OCI-LY7 (cell line): ENCODE measurements at regions not wholly inside any gene's neighbourhood (a gene's known extent, or its start where the extent isn't known, plus 50 kb on each side); places are given as distances from the start of the nearest gene placed in this dataset.

Source experiments
- BruUV-seq: library from RNA; stranded (reverse); fragments of 400-500 nt; replicated peaks from 2 replicates; lab custom pipeline; 2021; lab: Mats Ljungman, UMichigan
- CTCF ChIA-PET: fragments of 300-600 bp; sonication (Branson Sonifier 250); formaldehyde crosslinking; loops from one replicate; lab custom pipeline; 2022; ENCODE audit warnings: antibody characterized with exemption; ENCODE audit not compliant: unreplicated experiment; lab: Charles Lee
- POLR2A ChIA-PET: fragments of 300-600 bp; sonication (Branson Sonifier 250); formaldehyde crosslinking; loops from one replicate; lab custom pipeline; 2022; ENCODE audit warnings: antibody characterized with exemption; lab: Charles Lee
- DNase-seq: peaks from one replicate; pipeline ENCODE4 v3.0.0-alpha.2; 2015; ENCODE audit warnings: low spot score
- H2AFZ ChIP-seq: fragments of 200-600 bp; sonication (generic), shearing (Covaris generic); 2 replicates; pipeline ENCODE4 v1.6.1; 2014; ENCODE audit warnings: mild to moderate bottlenecking, antibody characterized with exemption, low read length, moderate library complexity
- H3K27ac ChIP-seq: fragments of 200-600 bp; sonication (generic); 2 replicates; pipeline ENCODE4 v1.5.1; 2014; ENCODE audit warnings: mixed run types, low read depth, mild to moderate bottlenecking, moderate library complexity, low read length, inconsistent platforms; ENCODE audit not compliant: poor library complexity, severe bottlenecking
- H3K36me3 ChIP-seq: fragments of 200-600 bp; sonication (generic); 2 replicates; pipeline ENCODE4 v1.6.1; 2014; ENCODE audit warnings: mild to moderate bottlenecking, antibody characterized with exemption, low read length, moderate library complexity, mixed read lengths; ENCODE audit not compliant: insufficient read depth
- H3K4me1 ChIP-seq: fragments of 200-600 bp; sonication (generic); 2 replicates; pipeline ENCODE4 v1.5.1; 2014; ENCODE audit warnings: mild to moderate bottlenecking, low read length; ENCODE audit not compliant: insufficient read depth, poor library complexity, severe bottlenecking
- H3K4me2 ChIP-seq: fragments of 200-600 bp; sonication (generic); 2 replicates; pipeline ENCODE4 v1.6.1; 2014; ENCODE audit warnings: mild to moderate bottlenecking, low read length
- H3K4me3 ChIP-seq: fragments of 200-600 bp; sonication (generic); 2 replicates; pipeline ENCODE4 v1.5.1; 2014; ENCODE audit warnings: mild to moderate bottlenecking, low read depth, low read length; ENCODE audit not compliant: poor library complexity, severe bottlenecking
- H3K79me2 ChIP-seq: fragments of 200-600 bp; sonication (generic); 2 replicates; pipeline ENCODE4 v1.6.1; 2016; ENCODE audit warnings: low read depth, mild to moderate bottlenecking, low read length, moderate library complexity, mixed read lengths; ENCODE audit not compliant: insufficient read depth
- H3K9me2 ChIP-seq: fragments of 200-600 bp; sonication (generic); 2 replicates; pipeline ENCODE4 v1.6.1; 2016; ENCODE audit warnings: mild to moderate bottlenecking, low read length, mixed read lengths; ENCODE audit not compliant: insufficient read depth
- H3K9me3 ChIP-seq: fragments of 200-600 bp; sonication (generic); 2 replicates; pipeline ENCODE4 v1.6.1; 2014; ENCODE audit warnings: mild to moderate bottlenecking, mixed run types, low read length, mixed read lengths
- H4K20me1 ChIP-seq: fragments of 200-600 bp; sonication (generic); 2 replicates; pipeline ENCODE4 v1.6.1; 2014; ENCODE audit warnings: mild to moderate bottlenecking, antibody characterized with exemption, low read length, moderate library complexity, mixed read lengths; ENCODE audit not compliant: insufficient read depth
- EZH2phosphoT487 ChIP-seq: fragments of 200-600 bp; sonication (generic); IDR thresholded peaks from 2 replicates; pipeline ENCODE4 v1.6.1; 2018; ENCODE audit warnings: low read depth, borderline replicate concordance, mild to moderate bottlenecking, mixed run types, antibody characterized with exemption, low read length, moderate library complexity, mixed read lengths
- intact Hi-C: fragments of 100-400 bp; cut with micrococcal nuclease; formaldehyde crosslinking; loops from one replicate; pipeline ENCODE4 v1.10.0; 2022; ENCODE audit not compliant: unreplicated experiment
- TF ChIP-seq, protein P1 (sequence below): fragments of 200-600 bp; sonication (generic); conservative IDR thresholded peaks from 2 replicates; pipeline ENCODE4 v1.5.1; 2014; ENCODE audit warnings: mild to moderate bottlenecking, antibody characterized with exemption, low read length, moderate library complexity, mixed read lengths

DNA sequence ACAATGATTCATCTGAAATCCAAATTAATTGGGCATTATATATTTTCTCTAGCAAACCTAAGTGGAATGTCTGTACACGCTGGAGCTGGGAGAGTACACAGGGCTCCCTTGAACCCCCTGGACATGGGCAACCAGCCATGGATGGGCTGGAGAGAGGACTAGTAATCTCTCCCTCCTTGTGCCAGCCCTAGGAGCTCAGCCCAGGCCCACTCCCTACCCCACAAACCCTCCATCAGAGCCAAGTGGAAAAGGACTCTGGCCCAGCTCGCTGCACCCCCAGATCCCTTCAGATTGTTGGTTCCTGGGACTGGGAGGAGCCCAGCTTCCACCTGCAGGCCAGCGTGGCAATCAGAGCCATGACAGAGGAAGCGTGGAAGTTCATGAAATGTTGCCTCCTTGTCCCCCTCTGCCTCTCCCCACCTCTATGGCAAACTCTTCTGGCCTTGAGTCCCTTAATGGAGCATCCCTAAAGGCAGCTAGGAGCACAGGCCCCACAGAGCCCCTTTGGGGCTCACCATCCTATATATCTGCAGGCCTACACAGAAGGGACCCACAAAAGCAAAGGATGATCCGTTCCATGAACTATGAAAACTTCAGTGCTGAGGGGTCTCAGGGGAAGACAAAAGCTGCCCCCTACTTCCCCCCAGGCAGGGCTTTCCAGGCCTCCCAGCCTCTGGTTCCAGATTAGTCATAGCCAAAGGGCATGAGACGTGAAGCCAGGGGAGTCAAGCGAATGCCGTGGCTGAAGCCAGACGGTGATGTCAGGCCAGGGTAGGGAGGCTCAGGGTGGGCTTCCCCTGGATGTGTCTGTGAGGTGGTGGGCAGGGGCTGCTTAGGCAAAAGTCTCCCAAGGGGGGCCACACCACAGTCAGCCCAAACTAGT is 126.4 kb upstream of the MAFB start:
- CTCF ChIA-PET: interaction anchor here (0.9 kb wide), 1 partner anchor 18 kb away, joined by 3 read pairs; no protein-coding TSS in a partner anchor
- BruUV-seq: no TSS peak

DNA sequence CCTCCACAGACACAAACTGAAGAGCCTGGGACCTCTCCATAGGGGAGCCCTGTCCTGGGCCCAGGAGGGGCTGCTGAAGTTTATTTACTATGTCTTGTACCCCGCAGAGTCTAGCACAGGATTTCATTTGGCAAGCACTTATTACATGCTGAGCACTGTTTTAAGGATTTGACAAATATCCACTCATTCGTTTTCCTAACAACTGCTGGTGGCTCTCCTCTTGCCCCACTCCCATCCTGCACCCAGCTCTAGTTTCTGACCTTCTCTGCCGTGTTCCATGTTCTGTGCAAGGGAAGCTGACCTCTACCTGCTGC is 127.0 kb upstream of the MAFB start:
- Histone ChIP-seq H3K4me2 (no peak overlapping the region), H3K4me3 (no peak overlapping the region), H3K9me3 (no peaks in the 10 kb centered on the region), H3K9me2 (no peaks in the 10 kb centered on the region), H3K79me2 (no peaks in the 10 kb centered on the region), H3K36me3 (no peaks in the 10 kb centered on the region), H2AFZ (no peak overlapping the region), H3K27ac (no peak overlapping the region), H4K20me1 (no peaks in the 10 kb centered on the region), H3K4me1 (no peaks in the 10 kb centered on the region)
- intact Hi-C loops: no loop called here
- POLR2A ChIA-PET: no interaction called here
- DNase-seq: no peak
- no TSS peak for BruUV-seq
- TF ChIP-seq, protein P1, sequence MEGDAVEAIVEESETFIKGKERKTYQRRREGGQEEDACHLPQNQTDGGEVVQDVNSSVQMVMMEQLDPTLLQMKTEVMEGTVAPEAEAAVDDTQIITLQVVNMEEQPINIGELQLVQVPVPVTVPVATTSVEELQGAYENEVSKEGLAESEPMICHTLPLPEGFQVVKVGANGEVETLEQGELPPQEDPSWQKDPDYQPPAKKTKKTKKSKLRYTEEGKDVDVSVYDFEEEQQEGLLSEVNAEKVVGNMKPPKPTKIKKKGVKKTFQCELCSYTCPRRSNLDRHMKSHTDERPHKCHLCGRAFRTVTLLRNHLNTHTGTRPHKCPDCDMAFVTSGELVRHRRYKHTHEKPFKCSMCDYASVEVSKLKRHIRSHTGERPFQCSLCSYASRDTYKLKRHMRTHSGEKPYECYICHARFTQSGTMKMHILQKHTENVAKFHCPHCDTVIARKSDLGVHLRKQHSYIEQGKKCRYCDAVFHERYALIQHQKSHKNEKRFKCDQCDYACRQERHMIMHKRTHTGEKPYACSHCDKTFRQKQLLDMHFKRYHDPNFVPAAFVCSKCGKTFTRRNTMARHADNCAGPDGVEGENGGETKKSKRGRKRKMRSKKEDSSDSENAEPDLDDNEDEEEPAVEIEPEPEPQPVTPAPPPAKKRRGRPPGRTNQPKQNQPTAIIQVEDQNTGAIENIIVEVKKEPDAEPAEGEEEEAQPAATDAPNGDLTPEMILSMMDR: no peak
- TF ChIP-seq EZH2phosphoT487: no peak
- CTCF ChIA-PET: interaction anchor here (0.9 kb wide), 1 partner anchor 17 kb away, joined by 3 read pairs; no protein-coding TSS in a partner anchor

More for the DNA sequence above, 126.4 kb upstream of the MAFB start:
- Histone ChIP-seq H4K20me1 (no peaks in the 10 kb centered on the region), H3K4me2 (no peak overlapping the region), H3K27ac (no peak overlapping the region), H2AFZ (no peak overlapping the region), H3K36me3 (no peaks in the 10 kb centered on the region), H3K79me2 (no peaks in the 10 kb centered on the region), H3K4me3 (no peak overlapping the region), H3K9me3 (no peaks in the 10 kb centered on the region), H3K4me1 (no peaks in the 10 kb centered on the region), H3K9me2 (no peaks in the 10 kb centered on the region)
- intact Hi-C loops: no loop called here
- no peak for DNase-seq
- POLR2A ChIA-PET: no interaction called here
- TF ChIP-seq EZH2phosphoT487: no peak
- TF ChIP-seq, protein P1: no peak

DNA sequence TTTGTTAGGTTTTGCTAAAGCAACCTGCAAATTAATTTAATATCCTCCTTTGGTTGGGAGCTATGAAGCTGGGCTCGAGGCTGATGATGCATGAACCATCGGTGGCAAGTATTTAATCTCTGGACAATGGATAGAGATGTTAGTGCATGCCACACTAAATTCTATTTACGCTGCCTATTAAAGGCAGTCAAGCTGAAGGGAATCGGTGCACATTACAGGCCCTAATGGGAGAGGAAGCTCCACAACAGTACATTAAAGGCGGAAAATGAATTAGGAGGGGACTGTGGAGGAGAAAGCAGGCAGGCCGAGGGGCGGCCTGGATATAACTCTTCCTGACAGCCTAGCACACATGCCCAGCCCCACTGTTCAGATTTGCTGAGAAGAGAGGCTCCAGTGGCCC is 132.4 kb upstream of the MAFB start:
- Histone ChIP-seq H3K79me2 (no peaks in the 10 kb centered on the region), H2AFZ (no peak overlapping the region), H3K9me3 (no peaks in the 10 kb centered on the region), H3K4me1 (no peaks in the 10 kb centered on the region), H3K4me2 (no peak overlapping the region), H4K20me1 (no peaks in the 10 kb centered on the region), H3K27ac (no peak overlapping the region), H3K4me3 (no peak overlapping the region), H3K9me2 (no peaks in the 10 kb centered on the region), H3K36me3 (no peaks in the 10 kb centered on the region)
- ChIA-PET POLR2A (no interaction called here), CTCF (interaction anchor here (0.6 kb wide), 1 partner anchor 10 kb away, joined by 3 read pairs; no protein-coding TSS in a partner anchor)
- no peak for DNase-seq
- intact Hi-C loops: no loop called here
- no TSS peak for BruUV-seq
- TF ChIP-seq EZH2phosphoT487: no peak
- TF ChIP-seq, protein P1: no peak
